ENCODE measurements at regions not wholly inside any gene's neighbourhood (a gene's known extent, or its start where the extent isn't known, plus 50 kb on each side); places are given as distances from the start of the nearest gene placed in this dataset.

GRCh38 chr13:99058527-99059495 lies 80.9 kb upstream of the DOCK9 start:
- Mint-ChIP-seq H3K27ac (peak overlapping the region; percentile 1), H3K9me3 (peaks cover 2% of the 10 kb centered on the region), H3K36me3 (peaks cover 28% of the 10 kb centered on the region), H3K27me3 (no peaks in the 10 kb centered on the region), H3K4me3 (no peak overlapping the region), H3K4me1 (peaks cover 41% of the 10 kb centered on the region)
- no peak for ATAC-seq (ENCODE audit: low read depth)
- POLR2A ChIA-PET = no interaction called here
- DNase-seq = no peak

GRCh38 chr13:99059498-99060075 lies 81.7 kb upstream of the DOCK9 start:
- DNase-seq (no peak), ATAC-seq (ENCODE audit: low read depth) (no peak)
- H3K27me3 Mint-ChIP-seq = no peaks in the 10 kb centered on the region
- POLR2A ChIA-PET = no interaction called here
- H3K9me3 Mint-ChIP-seq = peaks cover 2% of the 10 kb centered on the region
- peak overlapping the region; percentile 1 for H3K27ac Mint-ChIP-seq
- peaks cover 32% of the 10 kb centered on the region for H3K36me3 Mint-ChIP-seq
- no peak overlapping the region for H3K4me3 Mint-ChIP-seq
- peaks cover 40% of the 10 kb centered on the region for H3K4me1 Mint-ChIP-seq

GRCh38 chr13:99061411-99061810 lies 83.5 kb upstream of the DOCK9 start:
- H3K36me3 Mint-ChIP-seq = peaks cover 37% of the 10 kb centered on the region
- H3K27me3 Mint-ChIP-seq = no peaks in the 10 kb centered on the region
- POLR2A ChIA-PET = no interaction called here
- ATAC-seq (ENCODE audit: low read depth) (no peak), DNase-seq (no peak)
- H3K4me1 Mint-ChIP-seq = peaks cover 48% of the 10 kb centered on the region
- H3K4me3 Mint-ChIP-seq = no peak overlapping the region
- peaks cover 2% of the 10 kb centered on the region for H3K9me3 Mint-ChIP-seq
- H3K27ac Mint-ChIP-seq = no peak overlapping the region

GRCh38 chr13:99062593-99062992 lies 84.7 kb upstream of the DOCK9 start:
- POLR2A ChIA-PET = no interaction called here
- H3K4me3 Mint-ChIP-seq = no peak overlapping the region
- DNase-seq (no peak), ATAC-seq (ENCODE audit: low read depth) (no peak)
- peaks cover 2% of the 10 kb centered on the region for H3K9me3 Mint-ChIP-seq
- no peaks in the 10 kb centered on the region for H3K27me3 Mint-ChIP-seq
- H3K36me3 Mint-ChIP-seq = peaks cover 44% of the 10 kb centered on the region
- H3K4me1 Mint-ChIP-seq = peaks cover 53% of the 10 kb centered on the region
- H3K27ac Mint-ChIP-seq = no peak overlapping the region

GRCh38 chr13:99063178-99063577 lies 85.3 kb upstream of the DOCK9 start:
- H3K36me3 Mint-ChIP-seq = peaks cover 48% of the 10 kb centered on the region
- H3K9me3 Mint-ChIP-seq = peaks cover 3% of the 10 kb centered on the region
- DNase-seq (no peak), ATAC-seq (ENCODE audit: low read depth) (no peak)
- no peak overlapping the region for H3K27ac Mint-ChIP-seq
- no peak overlapping the region for H3K4me3 Mint-ChIP-seq
- H3K27me3 Mint-ChIP-seq = no peaks in the 10 kb centered on the region
- peaks cover 57% of the 10 kb centered on the region for H3K4me1 Mint-ChIP-seq
- POLR2A ChIA-PET = no interaction called here

- DNase-seq (no peak), ATAC-seq (ENCODE audit: low read depth) (no peak)
- Mint-ChIP-seq H3K27ac (peak overlapping the region; percentile 79), H3K4me1 (peaks cover 54% of the 10 kb centered on the region), H3K4me3 (peak overlapping the region; percentile 68), H3K27me3 (no peaks in the 10 kb centered on the region), H3K9me3 (peaks cover 3% of the 10 kb centered on the region), H3K36me3 (peaks cover 51% of the 10 kb centered on the region)
- POLR2A ChIA-PET = interaction anchor here (0.6 to 1.4 kb wide), 2 partner anchors 13 to 19 kb away, joined by 3 to 5 read pairs; no protein-coding TSS in a partner anchor
Observed at GRCh38 chr13:99063952-99064351, 86.1 kb upstream of the DOCK9 start.

- peaks cover 51% of the 10 kb centered on the region for H3K36me3 Mint-ChIP-seq
- peak overlapping the region; percentile 83 for H3K27ac Mint-ChIP-seq
- POLR2A ChIA-PET = interaction anchor here (0.6 to 1.4 kb wide), 5 partner anchors 10 to 21 kb away, joined by 3 to 5 read pairs (median 3); no protein-coding TSS in a partner anchor
- peaks cover 47% of the 10 kb centered on the region for H3K4me1 Mint-ChIP-seq
- no peaks in the 10 kb centered on the region for H3K27me3 Mint-ChIP-seq
- peak overlapping the region; percentile 26 for H3K4me3 Mint-ChIP-seq
- no peak for DNase-seq
- peaks cover 3% of the 10 kb centered on the region for H3K9me3 Mint-ChIP-seq
- no peak for ATAC-seq (ENCODE audit: low read depth)
Observed at GRCh38 chr13:99064624-99065234, 86.9 kb upstream of the DOCK9 start.

- H3K4me1 Mint-ChIP-seq = peaks cover 47% of the 10 kb centered on the region
- POLR2A ChIA-PET = interaction anchor here (0.7 to 1.6 kb wide), 6 partner anchors 9 to 22 kb away, joined by 3 to 7 read pairs (median 4); no protein-coding TSS in a partner anchor
- H3K9me3 Mint-ChIP-seq = peaks cover 3% of the 10 kb centered on the region
- H3K27ac Mint-ChIP-seq = peak overlapping the region; percentile 83
- DNase-seq = no peak
- peaks cover 53% of the 10 kb centered on the region for H3K36me3 Mint-ChIP-seq
- ATAC-seq (ENCODE audit: low read depth) = no peak
- H3K27me3 Mint-ChIP-seq = no peaks in the 10 kb centered on the region
- H3K4me3 Mint-ChIP-seq = peak overlapping the region; percentile 63
Observed at GRCh38 chr13:99065235-99066015, 87.6 kb upstream of the DOCK9 start.

GRCh38 chr13:99066219-99066618 lies 88.4 kb upstream of the DOCK9 start:
- Mint-ChIP-seq H3K27ac (peak overlapping the region; percentile 83), H3K4me3 (peak overlapping the region; percentile 63), H3K4me1 (peaks cover 46% of the 10 kb centered on the region), H3K36me3 (peaks cover 55% of the 10 kb centered on the region), H3K27me3 (no peaks in the 10 kb centered on the region), H3K9me3 (peaks cover 3% of the 10 kb centered on the region)
- POLR2A ChIA-PET = interaction anchor here (0.8 to 1.6 kb wide), 4 partner anchors 10 to 21 kb away, joined by 3 to 7 read pairs (median 4); no protein-coding TSS in a partner anchor
- ATAC-seq (ENCODE audit: low read depth) (peak; percentile 61), DNase-seq (no peak)

GRCh38 chr13:99067159-99067985 lies 89.5 kb upstream of the DOCK9 start:
- no peaks in the 10 kb centered on the region for H3K27me3 Mint-ChIP-seq
- H3K4me1 Mint-ChIP-seq = peaks cover 53% of the 10 kb centered on the region
- ATAC-seq (ENCODE audit: low read depth) = no peak
- peak overlapping the region; percentile 69 for H3K27ac Mint-ChIP-seq
- peaks cover 3% of the 10 kb centered on the region for H3K9me3 Mint-ChIP-seq
- POLR2A ChIA-PET = interaction anchor here (1.4 to 1.6 kb wide), 3 partner anchors 11 to 20 kb away, joined by 3 to 7 read pairs (median 6); no protein-coding TSS in a partner anchor
- peaks cover 59% of the 10 kb centered on the region for H3K36me3 Mint-ChIP-seq
- DNase-seq = no peak
- H3K4me3 Mint-ChIP-seq = peak overlapping the region; percentile 66

GRCh38 chr13:99071211-99071610 lies 93.3 kb upstream of the DOCK9 start:
- Mint-ChIP-seq H3K4me1 (peaks cover 54% of the 10 kb centered on the region), H3K4me3 (no peak overlapping the region), H3K9me3 (peaks cover 16% of the 10 kb centered on the region), H3K27ac (no peak overlapping the region), H3K36me3 (peaks cover 62% of the 10 kb centered on the region), H3K27me3 (no peaks in the 10 kb centered on the region)
- ATAC-seq (ENCODE audit: low read depth) (no peak), DNase-seq (no peak)
- POLR2A ChIA-PET = interaction anchor here (0.8 to 1.2 kb wide), 2 partner anchors 11 to 16 kb away, joined by 3 read pairs; no protein-coding TSS in a partner anchor

GRCh38 chr13:99071666-99072065 lies 93.8 kb upstream of the DOCK9 start:
- Mint-ChIP-seq H3K27ac (peak overlapping the region; percentile 80), H3K4me3 (no peak overlapping the region), H3K4me1 (peaks cover 56% of the 10 kb centered on the region), H3K27me3 (no peaks in the 10 kb centered on the region), H3K9me3 (peaks cover 16% of the 10 kb centered on the region), H3K36me3 (peaks cover 65% of the 10 kb centered on the region)
- POLR2A ChIA-PET = interaction anchor here (1.2 kb wide), 1 partner anchor 16 kb away, joined by 3 read pairs; no protein-coding TSS in a partner anchor
- DNase-seq (no peak), ATAC-seq (ENCODE audit: low read depth) (no peak)

All from activated naive CD8-positive, alpha-beta T cell treated with anti-CD3 and anti-CD28 coated beads, Interleukin-2, amount 10 ng/mL, durations not matched to agents 7 days and 5 days (primary cell).